ENCODE measurements at regions not wholly inside any gene's neighbourhood (a gene's known extent, or its start where the extent isn't known, plus 50 kb on each side); places are given as distances from the start of the nearest gene placed in this dataset.

GRCh38 chr7:22952306-22953015 is 61.5 kb downstream of the HYCC1 start:
- no peak for TF ChIP-seq POLR2AphosphoS5 (IDR thresholded peaks at IDR 0.05; ENCODE audit: borderline replicate concordance, low read depth, low read length)
- TF ChIP-seq EZH2 (IDR thresholded peaks at IDR 0.05) = no peak
